ENCODE measurements at regions not wholly inside any gene's neighbourhood (a gene's known extent, or its start where the extent isn't known, plus 50 kb on each side); places are given as distances from the start of the nearest gene placed in this dataset.

DNA sequence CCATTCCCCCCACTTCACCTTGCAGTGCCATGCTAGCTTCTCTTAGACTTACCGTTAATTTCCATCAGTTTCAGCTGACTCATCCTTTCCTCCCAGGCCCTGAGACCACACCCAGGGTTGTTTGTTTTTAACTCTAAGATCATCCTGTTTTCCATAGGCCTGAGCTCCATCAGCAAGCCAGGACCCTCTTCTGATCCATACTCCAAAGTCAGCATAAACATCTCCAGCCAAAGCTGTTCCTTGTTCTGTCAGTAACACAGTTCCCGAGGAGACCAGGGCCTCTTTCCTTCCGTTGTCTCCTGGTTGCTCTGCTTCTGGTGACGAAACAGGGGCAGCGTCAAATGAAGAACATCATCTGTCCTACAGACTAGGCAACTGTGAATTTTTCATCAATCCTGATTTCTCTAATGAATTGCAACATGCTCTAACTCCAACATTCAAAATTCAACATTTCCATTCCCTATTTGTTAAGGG lies 83.8 kb upstream of the HNF1B start:
- Histone ChIP-seq H3K4me3 (replicated peaks in 1 of 3; ENCODE audit: insufficient read depth in 1 of 3, low read depth in 1 of 3, low read length in 3 of 3) (no peak overlapping the region), H2AFZ (ENCODE audit: low read depth, low read length) (peak overlapping the region; percentile 27), H3K79me2 (ENCODE audit: control insufficient read depth, insufficient read depth, low read length) (no peaks in the 10 kb centered on the region), H3K27me3 (ENCODE audit: control insufficient read depth in 2 of 2, insufficient read depth in 2 of 2, low read length in 2 of 2) (peaks cover 0 to 6% of the 10 kb centered on the region in 2 experiments), H3K36me3 (ENCODE audit: control insufficient read depth in 2 of 2, extremely low read depth in 1 of 2, insufficient read depth in 2 of 2, low read length in 2 of 2) (no peaks in the 10 kb centered on the region), H3K9me1 (replicated peaks; ENCODE audit: control insufficient read depth, extremely low read depth, insufficient read depth, low read length) (no peaks in the 10 kb centered on the region), H3K9me3 (replicated peaks; ENCODE audit: control insufficient read depth, insufficient read depth, low read length) (no peaks in the 10 kb centered on the region), H3K27ac (ENCODE audit: insufficient read depth, low read depth, low read length) (no peak overlapping the region), H3K9ac (replicated peaks; ENCODE audit: extremely low read depth, insufficient read depth, low read length) (no peak overlapping the region), H3K4me2 (ENCODE audit: insufficient read depth, low read length) (peak overlapping the region; percentile 21), H4K20me1 (replicated peaks; ENCODE audit: control insufficient read depth, extremely low read depth, insufficient read depth, low read length) (no peaks in the 10 kb centered on the region), H3K4me1 (ENCODE audit: control insufficient read depth, extremely low read depth, insufficient read depth, low read length) (peaks cover 27% of the 10 kb centered on the region)
- no peak for TF ChIP-seq GATA2 (IDR thresholded peaks at IDR 0.05; ENCODE audit: insufficient read depth, insufficient read length, low read depth, low read length)
- TF ChIP-seq JUN (IDR thresholded peaks at IDR 0.05; ENCODE audit: borderline replicate concordance, insufficient read depth, insufficient read length, low read depth), result no peak
- dilution Hi-C loops (cut with MboI; ENCODE audit: extremely low pct_ligation_motif_present, low sequenced_read_pairs), result no loop called here
- no TSS peak for BruUV-seq (replicated peaks)
- DNase-seq (ENCODE audit: low read depth, low spot score) (peak; percentile 47), FAIRE-seq (no peak)
- CTCF ChIA-PET, result interaction anchor here (0.7 to 2.6 kb wide), 5 partner anchors 8 to 15 kb away, joined by 3 to 9 read pairs (median 4); no protein-coding TSS in a partner anchor
- POLR2A ChIA-PET, result no interaction called here
- intact Hi-C loops (cut with micrococcal nuclease), result no loop called here

DNA sequence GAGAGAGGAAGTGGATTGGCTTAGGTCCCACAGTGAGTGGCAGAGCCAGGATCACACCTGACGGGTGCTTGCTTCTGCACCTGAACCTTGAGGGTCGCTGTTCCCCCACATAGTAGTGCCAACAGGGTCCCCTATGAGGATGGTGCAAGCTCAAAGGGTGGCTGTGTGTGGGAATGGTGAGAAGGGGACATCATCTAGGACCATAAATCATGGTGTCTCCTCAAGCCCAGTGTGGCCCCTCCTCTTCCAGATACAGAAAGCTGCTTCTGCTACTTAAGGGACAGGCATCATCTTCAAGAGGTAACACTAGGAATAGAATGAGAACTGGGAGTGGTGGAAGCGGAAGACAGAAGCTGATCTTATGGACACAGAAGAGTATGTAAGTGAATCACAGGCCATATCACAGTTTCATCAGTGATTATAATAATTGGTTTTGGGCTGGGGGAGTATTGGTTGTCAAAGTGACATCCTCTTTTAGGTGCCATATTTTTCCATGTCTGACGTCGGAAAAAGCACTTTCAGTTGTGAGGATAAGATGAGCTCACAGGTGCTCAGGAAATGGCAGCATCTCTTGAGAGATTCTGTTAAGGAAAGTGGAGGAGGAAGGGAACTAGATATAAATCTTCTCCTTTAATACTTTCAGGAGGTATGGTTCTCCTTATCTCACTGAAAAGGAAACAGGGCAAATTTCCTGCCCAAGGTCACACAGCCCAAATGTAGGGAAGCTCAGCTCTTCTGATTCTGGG lies 83.2 kb upstream of the HNF1B start:
- Histone ChIP-seq H3K79me2 (ENCODE audit: control insufficient read depth, insufficient read depth, low read length) (no peaks in the 10 kb centered on the region), H3K27me3 (ENCODE audit: control insufficient read depth in 2 of 2, insufficient read depth in 2 of 2, low read length in 2 of 2) (peaks cover 0 to 6% of the 10 kb centered on the region in 2 experiments), H3K27ac (ENCODE audit: insufficient read depth, low read depth, low read length) (no peak overlapping the region), H3K4me1 (ENCODE audit: control insufficient read depth, extremely low read depth, insufficient read depth, low read length) (peaks cover 27% of the 10 kb centered on the region), H3K4me2 (ENCODE audit: insufficient read depth, low read length) (peak overlapping the region; percentile 21), H3K9ac (replicated peaks; ENCODE audit: extremely low read depth, insufficient read depth, low read length) (no peak overlapping the region), H4K20me1 (replicated peaks; ENCODE audit: control insufficient read depth, extremely low read depth, insufficient read depth, low read length) (no peaks in the 10 kb centered on the region), H3K9me3 (replicated peaks; ENCODE audit: control insufficient read depth, insufficient read depth, low read length) (no peaks in the 10 kb centered on the region), H3K9me1 (replicated peaks; ENCODE audit: control insufficient read depth, extremely low read depth, insufficient read depth, low read length) (no peaks in the 10 kb centered on the region), H2AFZ (ENCODE audit: low read depth, low read length) (peak overlapping the region; percentile 27), H3K4me3 (replicated peaks in 1 of 3; ENCODE audit: insufficient read depth in 1 of 3, low read depth in 1 of 3, low read length in 3 of 3) (no peak overlapping the region), H3K36me3 (ENCODE audit: control insufficient read depth in 2 of 2, extremely low read depth in 1 of 2, insufficient read depth in 2 of 2, low read length in 2 of 2) (no peaks in the 10 kb centered on the region)
- ChIA-PET POLR2A (no interaction called here), CTCF (interaction anchor here (0.7 to 2.6 kb wide), 5 partner anchors 9 to 16 kb away, joined by 3 to 9 read pairs (median 4); no protein-coding TSS in a partner anchor)
- BruUV-seq (replicated peaks), result no TSS peak
- FAIRE-seq (no peak), DNase-seq (ENCODE audit: low read depth, low spot score) (no peak)
- dilution Hi-C loops (cut with MboI; ENCODE audit: extremely low pct_ligation_motif_present, low sequenced_read_pairs) (no loop called here), intact Hi-C loops (cut with micrococcal nuclease) (no loop called here)
- TF ChIP-seq MYC (IDR thresholded peaks at IDR 0.05; ENCODE audit: low read depth, low read length), result no peak
- TF ChIP-seq POLR2AphosphoS5 (IDR thresholded peaks at IDR 0.05; ENCODE audit: insufficient read depth, low read depth, low read length), result peak; percentile 19
- TF ChIP-seq, protein P1, sequence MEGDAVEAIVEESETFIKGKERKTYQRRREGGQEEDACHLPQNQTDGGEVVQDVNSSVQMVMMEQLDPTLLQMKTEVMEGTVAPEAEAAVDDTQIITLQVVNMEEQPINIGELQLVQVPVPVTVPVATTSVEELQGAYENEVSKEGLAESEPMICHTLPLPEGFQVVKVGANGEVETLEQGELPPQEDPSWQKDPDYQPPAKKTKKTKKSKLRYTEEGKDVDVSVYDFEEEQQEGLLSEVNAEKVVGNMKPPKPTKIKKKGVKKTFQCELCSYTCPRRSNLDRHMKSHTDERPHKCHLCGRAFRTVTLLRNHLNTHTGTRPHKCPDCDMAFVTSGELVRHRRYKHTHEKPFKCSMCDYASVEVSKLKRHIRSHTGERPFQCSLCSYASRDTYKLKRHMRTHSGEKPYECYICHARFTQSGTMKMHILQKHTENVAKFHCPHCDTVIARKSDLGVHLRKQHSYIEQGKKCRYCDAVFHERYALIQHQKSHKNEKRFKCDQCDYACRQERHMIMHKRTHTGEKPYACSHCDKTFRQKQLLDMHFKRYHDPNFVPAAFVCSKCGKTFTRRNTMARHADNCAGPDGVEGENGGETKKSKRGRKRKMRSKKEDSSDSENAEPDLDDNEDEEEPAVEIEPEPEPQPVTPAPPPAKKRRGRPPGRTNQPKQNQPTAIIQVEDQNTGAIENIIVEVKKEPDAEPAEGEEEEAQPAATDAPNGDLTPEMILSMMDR (IDR thresholded peaks at IDR 0.05; ENCODE audit: extremely low read depth in 1 of 2, insufficient read depth in 1 of 2, low read depth in 1 of 2, low read length in 2 of 2), result no peak
- TF ChIP-seq JUN (IDR thresholded peaks at IDR 0.05; ENCODE audit: borderline replicate concordance, insufficient read depth, insufficient read length, low read depth), result no peak
- no peak for TF ChIP-seq FOS (IDR thresholded peaks at IDR 0.05; ENCODE audit: borderline replicate concordance, insufficient read depth, low read length)

Data from endothelial cell of umbilical vein (primary cell).